K562 (cell line): ENCODE measurements at regions not wholly inside any gene's neighbourhood (a gene's known extent, or its start where the extent isn't known, plus 50 kb on each side); places are given as distances from the start of the nearest gene placed in this dataset.
A peak's percentile ranks its signal among the peaks of the same experiment; 100 is the strongest.

ENCODE experiments used
- ATAC-seq: fragments of 200-7000 bp; cut with Tn5 transposase; 3 replicates; pipeline ENCODE4 v1.9.1; 2020; ENCODE audit warnings: moderate library complexity
- BruUV-seq: library from RNA; stranded (reverse); fragments of 400-500 nt; replicated peaks from 2 replicates; lab custom pipeline; 2021; lab: Mats Ljungman, UMichigan
- CTCF ChIA-PET: fragments of 300-600 bp; formaldehyde crosslinking; extraction: SDS; loops from one replicate; lab custom pipeline; 2021; ENCODE audit warnings: low intra/inter-chr PET ratio; lab: Yijun Ruan, JAX
- POLR2A ChIA-PET: fragments of 300-600, 350-650 bp; sonication (Branson Sonifier 250); formaldehyde crosslinking; extraction: SDS; loops from one replicate; lab custom pipeline; 2021; ENCODE audit warnings: antibody characterized with exemption, inconsistent platforms; lab: Yijun Ruan, JAX
- DNase-seq, 4 experiments: peaks; one replicate each; pipeline versions ENCODE4 v3.0.0 to v3.0.0-alpha.2; 2011 to 2018; ENCODE audit warnings: low spot score in 3 of 4, mixed read lengths in 3 of 4; ENCODE audit errors: extremely low read depth in 1 of 4
- FAIRE-seq: peaks from 2 replicates; lab custom pipeline; 2011; peaks lifted over from hg19 to GRCh38; lab: Jason Lieb, UNC
- H2AFZ ChIP-seq: 2 replicates; pipeline ENCODE4 v1.6.0; 2011; ENCODE audit warnings: low read depth, low read length, control low read depth, inconsistent platforms
- H3K27ac ChIP-seq: fragments of 200-600 bp; 3 replicates; pipeline ENCODE4 v1.8.0; 2011; ENCODE audit warnings: low read depth, mild to moderate bottlenecking, control low read depth, inconsistent platforms, low read length, moderate library complexity, mixed read lengths; ENCODE audit errors: extremely low read depth
- H3K27me3 ChIP-seq, 2 experiments: fragments of 300-600 bp in 1 of 2; 2 replicates in 1 of 2; 3 replicates in 1 of 2; pipeline versions ENCODE4 v1.6.0 to v1.8.0; 2011; ENCODE audit warnings: inconsistent platforms in 2 of 2, low read length in 2 of 2, mild to moderate bottlenecking in 1 of 2, mixed read lengths in 1 of 2, moderate library complexity in 1 of 2; ENCODE audit not compliant: control insufficient read depth in 2 of 2, insufficient read depth in 2 of 2
- H3K36me3 ChIP-seq: fragments of 300-600 bp; 3 replicates; pipeline ENCODE4 v1.8.0; 2011; ENCODE audit warnings: mild to moderate bottlenecking, low read length, inconsistent platforms; ENCODE audit not compliant: control insufficient read depth, insufficient read depth
- H3K4me1 ChIP-seq, 2 experiments: fragments of 200-600 bp in 1 of 2; replicated peaks in 1 of 2; 2 replicates in 1 of 2; 3 replicates in 1 of 2; pipeline versions ENCODE4 v1.5.1 to v1.8.0; 2011; ENCODE audit warnings: inconsistent platforms in 2 of 2, low read length in 2 of 2, mild to moderate bottlenecking in 1 of 2, mixed read lengths in 1 of 2, moderate library complexity in 1 of 2; ENCODE audit not compliant: control insufficient read depth in 2 of 2, insufficient read depth in 2 of 2
- H3K4me2 ChIP-seq: 2 replicates; pipeline ENCODE4 v1.6.1; 2011; ENCODE audit warnings: low read length, control low read depth, inconsistent platforms, mixed read lengths; ENCODE audit not compliant: insufficient read depth
- H3K4me3 ChIP-seq: fragments of 200-600 bp; sonication (generic), shearing (Covaris generic); 2 replicates; pipeline ENCODE4 v1.5.1; 2016; ENCODE audit warnings: control low read depth, inconsistent platforms
- H3K79me2 ChIP-seq: fragments of 200-600 bp; 3 replicates; pipeline ENCODE4 v1.8.0; 2011; ENCODE audit warnings: low read length, inconsistent platforms; ENCODE audit not compliant: control insufficient read depth, insufficient read depth
- H3K9ac ChIP-seq, 2 experiments: 2 replicates each; pipeline versions ENCODE4 v1.6.0 to v1.6.1; 2011; ENCODE audit warnings: low read depth in 2 of 2, low read length in 2 of 2, control low read depth in 1 of 2, inconsistent platforms in 1 of 2, mild to moderate bottlenecking in 1 of 2, mixed read lengths in 1 of 2; ENCODE audit not compliant: insufficient read depth in 1 of 2
- H3K9me1 ChIP-seq: one replicate; pipeline ENCODE4 v1.6.0; 2011; ENCODE audit warnings: inconsistent platforms, mild to moderate bottlenecking, low read length, moderate library complexity; ENCODE audit not compliant: control insufficient read depth, insufficient read depth
- H3K9me3 ChIP-seq: replicated peaks from 2 replicates; pipeline ENCODE4 v1.5.1; 2011; ENCODE audit warnings: low read depth, low read length, inconsistent platforms; ENCODE audit not compliant: control insufficient read depth, insufficient read depth
- H4K20me1 ChIP-seq: replicated peaks from 2 replicates; pipeline ENCODE4 v1.6.1; 2011; ENCODE audit warnings: low read length, inconsistent platforms, mixed read lengths; ENCODE audit not compliant: control insufficient read depth, insufficient read depth
- COPS2 ChIP-seq: fragments of 450-650 bp; conservative IDR thresholded peaks from 2 replicates; pipeline ENCODE4 v1.6.1; 2016; ENCODE audit warnings: mild to moderate bottlenecking, moderate library complexity
- E2F5 ChIP-seq: sonication (generic); formaldehyde crosslinking; IDR thresholded peaks from 2 replicates; pipeline ENCODE4 v1.8.0; 2022; ENCODE audit warnings: mild to moderate bottlenecking, missing genetic modification reagents
- MEIS2 ChIP-seq: fragments of 450-650 bp; IDR thresholded peaks from 2 replicates; pipeline ENCODE4 v1.6.1; 2014; ENCODE audit warnings: mild to moderate bottlenecking; ENCODE audit not compliant: partially characterized antibody
- PRDM10 ChIP-seq: fragments of 450-650 bp; IDR thresholded peaks from 2 replicates; pipeline ENCODE4 v1.6.1; 2018; ENCODE audit not compliant: partially characterized antibody
- SAP30 ChIP-seq: fragments of 200-600 bp; sonication (generic); IDR thresholded peaks from 2 replicates; pipeline ENCODE4 v1.6.1; 2012; ENCODE audit warnings: borderline replicate concordance, low read depth, mild to moderate bottlenecking, moderate library complexity, low read length, control low read depth, inconsistent platforms; ENCODE audit not compliant: insufficient read depth, poor library complexity, severe bottlenecking
- SP1 ChIP-seq: sonication (generic); formaldehyde crosslinking; IDR thresholded peaks from 2 replicates; pipeline ENCODE4 v1.8.1; 2022; ENCODE audit warnings: mild to moderate bottlenecking, missing genetic modification reagents
- TAL1 ChIP-seq: fragments of 450-650 bp; IDR thresholded peaks from 2 replicates; pipeline ENCODE4 v1.6.1; 2016; ENCODE audit warnings: mild to moderate bottlenecking
- ZBTB33 ChIP-seq: sonication (generic); formaldehyde crosslinking; IDR thresholded peaks from 2 replicates; pipeline ENCODE4 v1.8.1; 2023; ENCODE audit warnings: mild to moderate bottlenecking, missing genetic modification reagents
- ZFP30 ChIP-seq: fragments of 250-450 bp; sonication (Bioruptor Pico); IDR thresholded peaks from 2 replicates; pipeline ENCODE4 v1.8.0; 2022; ENCODE audit warnings: moderate library complexity, mild to moderate bottlenecking, inconsistent platforms, borderline replicate concordance
- WGBS: fragments of 100-300 bp; shearing (Covaris generic); methylation state at CpG from one replicate; pipeline ENCODE4 v1.1.6; 2016; ENCODE audit warnings: low coverage, mixed read lengths; ENCODE audit not compliant: insufficient coverage; ENCODE audit errors: missing lambda C conversion rate; 5-methylcytosine and 5-hydroxymethylcytosine counted together
- in situ Hi-C: fragments of 300-500 bp; cut with MboI; formaldehyde crosslinking; loops from 4 replicates; pipeline ENCODE4 v1.15.0; 2018; ENCODE audit warnings: inconsistent platforms, mixed read lengths
- intact Hi-C: fragments of 100-400 bp; cut with micrococcal nuclease; formaldehyde crosslinking; loops from 2 replicates; pipeline ENCODE4 v1.14.2; 2022

- TF ChIP-seq E2F5 (no peak), COPS2 (no peak), ZFP30 (no peak)
Observed at GRCh38 chr12:124498275-124499189, 68.9 kb downstream of the NCOR2 start (continued).

GRCh38 chr12:124497658-124498057 is 69.8 kb downstream of the NCOR2 start:
- H3K9ac ChIP-seq = 0 out of 4 replicates have a peak overlapping the region, but pooled peaks of 1 of the 2 experiments have one; percentile 10
- BruUV-seq = no TSS peak
- DNase-seq = no peak
- peaks cover 15% of the 10 kb centered on the region; the same call in 1 of the 3 replicates for H3K36me3 ChIP-seq
- H3K27me3 ChIP-seq = no peaks in the 10 kb centered on the region
- no peak overlapping the region for H3K27ac ChIP-seq
- intact Hi-C loops = no loop called here
- no peak for TF ChIP-seq TAL1
- no peak for TF ChIP-seq MEIS2
- no peak for TF ChIP-seq ZBTB33
- no peak for TF ChIP-seq SAP30
- no peak for TF ChIP-seq PRDM10
- no peak for TF ChIP-seq SP1 (CRISPR knock-in tag)
- ChIA-PET CTCF (no interaction called here), POLR2A (interaction anchor here (0.5 to 1.2 kb wide), 2 partner anchors 9 to 39 kb away, joined by 3 to 5 read pairs; no protein-coding TSS in a partner anchor)
- ATAC-seq = no peak
- in situ Hi-C loops = no loop called here
- 65% methylated on average over 7 of the region's 7 CpGs for WGBS
- H3K4me3 ChIP-seq = no peak overlapping the region
- no peak overlapping the region for H2AFZ ChIP-seq
- H3K4me1 ChIP-seq = peaks cover 12 to 75% of the 10 kb centered on the region in 2 experiments; a peak in 4 of 5 replicates
- no peaks in the 10 kb centered on the region for H3K9me1 ChIP-seq
- H4K20me1 ChIP-seq = peaks cover 56% of the 10 kb centered on the region
- no peak for FAIRE-seq
- peaks cover 48% of the 10 kb centered on the region for H3K79me2 ChIP-seq
- H3K4me2 ChIP-seq = no peak overlapping the region
- H3K9me3 ChIP-seq = no peaks in the 10 kb centered on the region
